ENCODE measurements at regions not wholly inside any gene's neighbourhood (a gene's known extent, or its start where the extent isn't known, plus 50 kb on each side); places are given as distances from the start of the nearest gene placed in this dataset.
"Not testable (repeated sequence)": the region's sequence is repeated elsewhere in the genome, so short reads cannot be mapped to it uniquely, and the experiment has no call there.

DNA sequence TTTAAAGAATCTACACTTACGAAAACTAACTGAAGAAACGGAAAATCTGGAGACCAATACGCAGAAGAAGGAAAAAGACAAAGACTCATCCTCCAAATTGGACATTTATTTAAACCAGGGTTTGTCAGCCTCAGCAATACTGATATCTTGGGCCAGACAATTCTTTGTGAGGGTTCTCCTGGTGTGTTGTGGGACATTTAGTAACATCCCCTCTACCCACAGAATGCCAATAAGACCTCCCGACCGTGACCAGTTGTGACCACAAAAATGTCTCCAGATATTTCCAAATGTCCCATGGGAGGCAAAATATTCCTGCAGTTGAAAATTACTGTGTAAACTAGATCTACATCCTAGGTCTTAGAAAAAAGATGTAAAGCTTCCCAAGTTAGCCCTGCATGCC lies 50.3 kb upstream of the ZSCAN2 start:
- peak; percentile 26 for DNase-seq (ENCODE audit: low read depth)
- not testable (repeated sequence) for H3K4me3 ChIP-seq (ENCODE audit: control insufficient read depth, low read depth, low read length)
